SK-N-MC (cell line): ENCODE measurements at regions not wholly inside any gene's neighbourhood (a gene's known extent, or its start where the extent isn't known, plus 50 kb on each side); places are given as distances from the start of the nearest gene placed in this dataset.

ENCODE experiments used
- EZH2 ChIP-seq: fragments of 200-600 bp; sonication (generic); IDR thresholded peaks from one replicate; pipeline ENCODE4 v1.6.1; 2017; ENCODE audit warnings: antibody characterized with exemption
- FOXP2 ChIP-seq: optimal IDR thresholded peaks from 2 replicates; pipeline ENCODE3; 2011; ENCODE audit warnings: mild to moderate bottlenecking, moderate library complexity; ENCODE audit not compliant: insufficient read depth; ENCODE audit errors: extremely low read length, control extremely low read depth
- POLR2AphosphoS5 ChIP-seq: IDR thresholded peaks from 2 replicates; pipeline ENCODE4 v1.6.1; 2012; ENCODE audit warnings: mild to moderate bottlenecking, low read depth, low read length, borderline replicate concordance

- TF ChIP-seq EZH2 (no peak), POLR2AphosphoS5 (no peak), FOXP2 (no peak)
Observed at GRCh38 chr18:66937546-66937945, 333.7 kb upstream of the CDH19 start.
